ENCODE measurements at regions not wholly inside any gene's neighbourhood (a gene's known extent, or its start where the extent isn't known, plus 50 kb on each side); places are given as distances from the start of the nearest gene placed in this dataset.
"Not testable (repeated sequence)": the region's sequence is repeated elsewhere in the genome, so short reads cannot be mapped to it uniquely, and the experiment has no call there.

GRCh38 chr6:131336596-131336995, 201.3 kb downstream of the AKAP7 start:
- Histone ChIP-seq H3K4me3 (ENCODE audit: low read length in 2 of 2) (no peak overlapping the region), H3K9me3 (ENCODE audit: control insufficient read depth in 2 of 2, low read length in 2 of 2) (no peaks in the 10 kb centered on the region), H3K4me1 (ENCODE audit: control insufficient read depth, insufficient read depth, low read length) (no peaks in the 10 kb centered on the region), H3K27me3 (ENCODE audit: control insufficient read depth in 1 of 2, insufficient read depth in 2 of 2, low read length in 2 of 2) (no peaks in the 10 kb centered on the region), H3K36me3 (ENCODE audit: control insufficient read depth in 2 of 2, insufficient read depth in 2 of 2, low read length in 2 of 2) (no peaks in the 10 kb centered on the region), H3K27ac (ENCODE audit: low read length) (no peak overlapping the region), H3K9ac (ENCODE audit: low read length in 2 of 2) (no peak overlapping the region)

- not testable (repeated sequence) for H3K9ac ChIP-seq (ENCODE audit: low read length in 2 of 2); H3K4me1 ChIP-seq (ENCODE audit: control insufficient read depth, insufficient read depth, low read length); H3K4me3 ChIP-seq (ENCODE audit: low read length in 2 of 2); H3K9me3 ChIP-seq (ENCODE audit: control insufficient read depth in 2 of 2, low read length in 2 of 2); H3K27ac ChIP-seq (ENCODE audit: low read length); H3K27me3 ChIP-seq (ENCODE audit: control insufficient read depth in 1 of 2, insufficient read depth in 2 of 2, low read length in 2 of 2); H3K36me3 ChIP-seq (ENCODE audit: control insufficient read depth in 2 of 2, insufficient read depth in 2 of 2, low read length in 2 of 2)
Observed at GRCh38 chr6:131346896-131347295, 211.6 kb downstream of the AKAP7 start.

GRCh38 chr6:131348572-131348971, 213.3 kb downstream of the AKAP7 start:
- H3K36me3 ChIP-seq (ENCODE audit: control insufficient read depth in 2 of 2, insufficient read depth in 2 of 2, low read length in 2 of 2) = no peaks in the 10 kb centered on the region
- no peaks in the 10 kb centered on the region for H3K4me1 ChIP-seq (ENCODE audit: control insufficient read depth, insufficient read depth, low read length)
- H3K27ac ChIP-seq (ENCODE audit: low read length) = no peak overlapping the region
- H3K9me3 ChIP-seq (ENCODE audit: control insufficient read depth in 2 of 2, low read length in 2 of 2) = peaks cover 0 to 2% of the 10 kb centered on the region in 2 donors
- H3K4me3 ChIP-seq (ENCODE audit: low read length in 2 of 2) = no peak overlapping the region
- H3K27me3 ChIP-seq (ENCODE audit: control insufficient read depth in 1 of 2, insufficient read depth in 2 of 2, low read length in 2 of 2) = no peaks in the 10 kb centered on the region
- H3K9ac ChIP-seq (ENCODE audit: low read length in 2 of 2) = no peak overlapping the region

GRCh38 chr6:131349199-131349598, 213.9 kb downstream of the AKAP7 start:
- Histone ChIP-seq H3K27me3 (ENCODE audit: control insufficient read depth in 1 of 2, insufficient read depth in 2 of 2, low read length in 2 of 2) (no peaks in the 10 kb centered on the region), H3K27ac (ENCODE audit: low read length) (no peak overlapping the region), H3K9ac (ENCODE audit: low read length in 2 of 2) (no peak overlapping the region), H3K4me3 (ENCODE audit: low read length in 2 of 2) (no peak overlapping the region), H3K4me1 (ENCODE audit: control insufficient read depth, insufficient read depth, low read length) (no peaks in the 10 kb centered on the region), H3K9me3 (ENCODE audit: control insufficient read depth in 2 of 2, low read length in 2 of 2) (peaks cover 0 to 2% of the 10 kb centered on the region in 2 donors), H3K36me3 (ENCODE audit: control insufficient read depth in 2 of 2, insufficient read depth in 2 of 2, low read length in 2 of 2) (no peaks in the 10 kb centered on the region)

GRCh38 chr6:131353106-131353505, 217.8 kb downstream of the AKAP7 start:
- Histone ChIP-seq H3K9me3 (ENCODE audit: control insufficient read depth in 2 of 2, low read length in 2 of 2) (no peaks in the 10 kb centered on the region), H3K36me3 (ENCODE audit: control insufficient read depth in 2 of 2, insufficient read depth in 2 of 2, low read length in 2 of 2) (no peaks in the 10 kb centered on the region), H3K27me3 (ENCODE audit: control insufficient read depth in 1 of 2, insufficient read depth in 2 of 2, low read length in 2 of 2) (no peaks in the 10 kb centered on the region), H3K9ac (ENCODE audit: low read length in 2 of 2) (no peak overlapping the region), H3K27ac (ENCODE audit: low read length) (no peak overlapping the region), H3K4me3 (ENCODE audit: low read length in 2 of 2) (no peak overlapping the region), H3K4me1 (ENCODE audit: control insufficient read depth, insufficient read depth, low read length) (no peaks in the 10 kb centered on the region)

GRCh38 chr6:131353876-131354275, 218.6 kb downstream of the AKAP7 start:
- Histone ChIP-seq H3K27ac (ENCODE audit: low read length) (no peak overlapping the region), H3K36me3 (ENCODE audit: control insufficient read depth in 2 of 2, insufficient read depth in 2 of 2, low read length in 2 of 2) (no peaks in the 10 kb centered on the region), H3K9me3 (ENCODE audit: control insufficient read depth in 2 of 2, low read length in 2 of 2) (no peaks in the 10 kb centered on the region), H3K27me3 (ENCODE audit: control insufficient read depth in 1 of 2, insufficient read depth in 2 of 2, low read length in 2 of 2) (no peaks in the 10 kb centered on the region), H3K4me1 (ENCODE audit: control insufficient read depth, insufficient read depth, low read length) (no peaks in the 10 kb centered on the region), H3K9ac (ENCODE audit: low read length in 2 of 2) (no peak overlapping the region), H3K4me3 (ENCODE audit: low read length in 2 of 2) (no peak overlapping the region)

GRCh38 chr6:131354356-131354755, 218.7 kb upstream of the ARG1 start:
- no peaks in the 10 kb centered on the region for H3K27me3 ChIP-seq (ENCODE audit: control insufficient read depth in 1 of 2, insufficient read depth in 2 of 2, low read length in 2 of 2)
- no peak overlapping the region for H3K4me3 ChIP-seq (ENCODE audit: low read length in 2 of 2)
- H3K36me3 ChIP-seq (ENCODE audit: control insufficient read depth in 2 of 2, insufficient read depth in 2 of 2, low read length in 2 of 2) = no peaks in the 10 kb centered on the region
- H3K27ac ChIP-seq (ENCODE audit: low read length) = no peak overlapping the region
- no peaks in the 10 kb centered on the region for H3K4me1 ChIP-seq (ENCODE audit: control insufficient read depth, insufficient read depth, low read length)
- H3K9ac ChIP-seq (ENCODE audit: low read length in 2 of 2) = no peak overlapping the region
- no peaks in the 10 kb centered on the region for H3K9me3 ChIP-seq (ENCODE audit: control insufficient read depth in 2 of 2, low read length in 2 of 2)

GRCh38 chr6:131356161-131356560, 216.9 kb upstream of the ARG1 start:
- no peaks in the 10 kb centered on the region for H3K27me3 ChIP-seq (ENCODE audit: control insufficient read depth in 1 of 2, insufficient read depth in 2 of 2, low read length in 2 of 2)
- no peaks in the 10 kb centered on the region for H3K4me1 ChIP-seq (ENCODE audit: control insufficient read depth, insufficient read depth, low read length)
- H3K36me3 ChIP-seq (ENCODE audit: control insufficient read depth in 2 of 2, insufficient read depth in 2 of 2, low read length in 2 of 2) = no peaks in the 10 kb centered on the region
- H3K9me3 ChIP-seq (ENCODE audit: control insufficient read depth in 2 of 2, low read length in 2 of 2) = no peaks in the 10 kb centered on the region
- no peak overlapping the region for H3K27ac ChIP-seq (ENCODE audit: low read length)
- H3K9ac ChIP-seq (ENCODE audit: low read length in 2 of 2) = no peak overlapping the region
- H3K4me3 ChIP-seq (ENCODE audit: low read length in 2 of 2) = no peak overlapping the region

- Histone ChIP-seq H3K36me3 (ENCODE audit: control insufficient read depth in 2 of 2, insufficient read depth in 2 of 2, low read length in 2 of 2) (no peaks in the 10 kb centered on the region), H3K4me1 (ENCODE audit: control insufficient read depth, insufficient read depth, low read length) (no peaks in the 10 kb centered on the region), H3K4me3 (ENCODE audit: low read length in 2 of 2) (no peak overlapping the region), H3K9me3 (ENCODE audit: control insufficient read depth in 2 of 2, low read length in 2 of 2) (no peaks in the 10 kb centered on the region), H3K27me3 (ENCODE audit: control insufficient read depth in 1 of 2, insufficient read depth in 2 of 2, low read length in 2 of 2) (no peaks in the 10 kb centered on the region), H3K27ac (ENCODE audit: low read length) (no peak overlapping the region), H3K9ac (ENCODE audit: low read length in 2 of 2) (no peak overlapping the region)
Observed at GRCh38 chr6:131357501-131357900, 215.5 kb upstream of the ARG1 start.

GRCh38 chr6:131362070-131362469, 211.0 kb upstream of the ARG1 start:
- Histone ChIP-seq H3K27ac (ENCODE audit: low read length) (no peak overlapping the region), H3K9ac (ENCODE audit: low read length in 2 of 2) (no peak overlapping the region), H3K4me1 (ENCODE audit: control insufficient read depth, insufficient read depth, low read length) (no peaks in the 10 kb centered on the region), H3K9me3 (ENCODE audit: control insufficient read depth in 2 of 2, low read length in 2 of 2) (no peaks in the 10 kb centered on the region), H3K27me3 (ENCODE audit: control insufficient read depth in 1 of 2, insufficient read depth in 2 of 2, low read length in 2 of 2) (no peaks in the 10 kb centered on the region), H3K4me3 (ENCODE audit: low read length in 2 of 2) (no peak overlapping the region), H3K36me3 (ENCODE audit: control insufficient read depth in 2 of 2, insufficient read depth in 2 of 2, low read length in 2 of 2) (no peaks in the 10 kb centered on the region)

- no peaks in the 10 kb centered on the region for H3K36me3 ChIP-seq (ENCODE audit: control insufficient read depth in 2 of 2, insufficient read depth in 2 of 2, low read length in 2 of 2)
- H3K27me3 ChIP-seq (ENCODE audit: control insufficient read depth in 1 of 2, insufficient read depth in 2 of 2, low read length in 2 of 2) = no peaks in the 10 kb centered on the region
- H3K9ac ChIP-seq (ENCODE audit: low read length in 2 of 2) = no peak overlapping the region
- H3K27ac ChIP-seq (ENCODE audit: low read length) = no peak overlapping the region
- no peaks in the 10 kb centered on the region for H3K9me3 ChIP-seq (ENCODE audit: control insufficient read depth in 2 of 2, low read length in 2 of 2)
- H3K4me3 ChIP-seq (ENCODE audit: low read length in 2 of 2) = no peak overlapping the region
- no peaks in the 10 kb centered on the region for H3K4me1 ChIP-seq (ENCODE audit: control insufficient read depth, insufficient read depth, low read length)
Observed at GRCh38 chr6:131362696-131363095, 210.3 kb upstream of the ARG1 start.
